HG03064 (cell line): ENCODE measurements at regions not wholly inside any gene's neighbourhood (a gene's known extent, or its start where the extent isn't known, plus 50 kb on each side); places are given as distances from the start of the nearest gene placed in this dataset.
A peak's percentile ranks its signal among the peaks of the same experiment; 100 is the strongest.

ENCODE experiments used
- ATAC-seq: cut with Tn5 transposase; IDR thresholded peaks from one replicate; pipeline ENCODE4 v1.9.1; 2021; ENCODE audit warnings: low read depth; ENCODE audit not compliant: unreplicated experiment

- ATAC-seq, result no peak
Observed at GRCh38 chr12:97267594-97268202, 194.9 kb upstream of the RMST start.

GRCh38 chr12:97272471-97272870 lies 190.1 kb upstream of the RMST start:
- no peak for ATAC-seq

GRCh38 chr12:97274386-97274785 lies 188.2 kb upstream of the RMST start:
- no peak for ATAC-seq

GRCh38 chr12:97275256-97275655 lies 187.3 kb upstream of the RMST start:
- ATAC-seq, result no peak

GRCh38 chr12:97275728-97276590 lies 186.6 kb upstream of the RMST start:
- no peak for ATAC-seq

GRCh38 chr12:97276661-97277429 lies 185.8 kb upstream of the RMST start:
- ATAC-seq, result no peak

GRCh38 chr12:97283297-97283696 lies 179.3 kb upstream of the RMST start:
- no peak for ATAC-seq

GRCh38 chr12:97288531-97288930 lies 174.1 kb upstream of the RMST start:
- no peak for ATAC-seq

GRCh38 chr12:97292588-97292987 lies 170.0 kb upstream of the RMST start:
- ATAC-seq, result no peak

GRCh38 chr12:97293541-97293940 lies 169.1 kb upstream of the RMST start:
- ATAC-seq, result no peak

- ATAC-seq, result no peak
Observed at GRCh38 chr12:97299847-97300246, 162.8 kb upstream of the RMST start.

GRCh38 chr12:97300431-97300830 lies 162.2 kb upstream of the RMST start:
- no peak for ATAC-seq

- ATAC-seq, result no peak
Observed at GRCh38 chr12:97300891-97301290, 161.7 kb upstream of the RMST start.

- no peak for ATAC-seq
Observed at GRCh38 chr12:97301576-97301975, 161.0 kb upstream of the RMST start.

GRCh38 chr12:97305651-97306050 lies 157.0 kb upstream of the RMST start:
- no peak for ATAC-seq

GRCh38 chr12:97306147-97306546 lies 156.5 kb upstream of the RMST start:
- peak; percentile 96 for ATAC-seq

GRCh38 chr12:97308576-97309198 lies 153.9 kb upstream of the RMST start:
- ATAC-seq, result no peak

- ATAC-seq, result no peak
Observed at GRCh38 chr12:97309921-97310320, 152.7 kb upstream of the RMST start.

- no peak for ATAC-seq
Observed at GRCh38 chr12:97312570-97313135, 150.0 kb upstream of the RMST start.

- ATAC-seq, result no peak
Observed at GRCh38 chr12:97313471-97314190, 149.0 kb upstream of the RMST start.
